Body of pancreas (tissue), 4 donors: ENCODE measurements at regions not wholly inside any gene's neighbourhood (a gene's known extent, or its start where the extent isn't known, plus 50 kb on each side); places are given as distances from the start of the nearest gene placed in this dataset.
"Not testable (repeated sequence)": the region's sequence is repeated elsewhere in the genome, so short reads cannot be mapped to it uniquely, and the experiment has no call there.

Source experiments
- ATAC-seq: fragments of 150-250 bp; one replicate; pipeline ENCODE4 v1.9.1; 2016
- DNase-seq, 4 donors: peaks; one replicate each; pipeline ENCODE4 v3.0.0-alpha.2; 2019
- H3K27ac ChIP-seq, 4 donors: fragments of 200-600 bp; sonication (generic); 1 replicate in 3 of 4; 2 replicates in 1 of 4; pipeline versions ENCODE4 v1.5.1 to v1.6.1; 2016 to 2019; ENCODE audit warnings: mild to moderate bottlenecking in 1 of 4, mixed read lengths in 1 of 4, moderate library complexity in 1 of 4
- H3K27me3 ChIP-seq, 2 donors: fragments of 200-600 bp; sonication (generic); one replicate each; pipeline ENCODE4 v1.6.0; 2016; ENCODE audit warnings: mild to moderate bottlenecking in 1 of 2
- H3K36me3 ChIP-seq, 2 donors: fragments of 200-600 bp; sonication (generic); replicated peaks in 1 of 2; 2 replicates each; pipeline ENCODE4 v1.5.1; 2016; ENCODE audit warnings: low read depth in 2 of 2; ENCODE audit not compliant: insufficient read depth in 1 of 2
- H3K4me1 ChIP-seq: fragments of 200-600 bp; sonication (generic); one replicate; pipeline ENCODE4 v1.6.0; 2016
- H3K4me3 ChIP-seq, 2 donors: fragments of 200-600 bp; sonication (generic); 1 replicate in 1 of 2; 2 replicates in 1 of 2; pipeline ENCODE4 v1.5.1; 2016 to 2019
- H3K9me3 ChIP-seq, 3 donors: fragments of 200-600 bp; sonication (generic); 1 replicate in 2 of 3; 2 replicates in 1 of 3; pipeline ENCODE4 v1.5.1; 2016
- CTCF ChIP-seq, 7 experiments: fragments of 450-650 bp in 4 of 7; fragments of 200-600 bp in 3 of 7; sonication (generic) in 3 of 7; IDR thresholded peaks; one replicate each; pipeline ENCODE4 v1.5.1; 2016 to 2019; ENCODE audit warnings: antibody characterized with exemption in 7 of 7
- POLR2A ChIP-seq, 3 donors: fragments of 450-650 bp; IDR thresholded peaks; one replicate each; pipeline ENCODE4 v1.6.1; 2016; ENCODE audit warnings: antibody characterized with exemption in 3 of 3, mild to moderate bottlenecking in 2 of 3
- WGBS, 2 donors: methylation state at CpG; one replicate each; pipeline ENCODE4 v1.1.5; 2017; 5-methylcytosine and 5-hydroxymethylcytosine counted together
- intact Hi-C: fragments of 100-400 bp; cut with DNase I; formaldehyde crosslinking; loops from one replicate; pipeline ENCODE4 v1.15.1; 2023

GRCh38 chr5:154644745-154645411 lies 110.3 kb upstream of the LARP1 start:
- DNase-seq (no peak), ATAC-seq (no peak)
- Histone ChIP-seq H3K36me3 (no peaks in the 10 kb centered on the region), H3K4me1 (peaks cover 38% of the 10 kb centered on the region), H3K9me3 (no peaks in the 10 kb centered on the region), H3K27ac (no peak overlapping the region), H3K27me3 (no peaks in the 10 kb centered on the region), H3K4me3 (no peak overlapping the region)
- no peak for TF ChIP-seq POLR2A (IDR thresholded peaks at IDR 0.05)
- no peak for TF ChIP-seq CTCF (IDR thresholded peaks at IDR 0.05)
- WGBS, 2 donors, result 83 to 90% methylated on average over 5 of the region's 5 CpGs
- intact Hi-C loops, result no loop called here

GRCh38 chr5:154642499-154643245 lies 112.5 kb upstream of the LARP1 start:
- H3K27me3 ChIP-seq, result no peaks in the 10 kb centered on the region
- H3K4me1 ChIP-seq, result peaks cover 17% of the 10 kb centered on the region
- no peaks in the 10 kb centered on the region for H3K36me3 ChIP-seq
- H3K27ac ChIP-seq, result no peak overlapping the region
- 25 to 41% methylated on average over 12 of the region's 12 CpGs for WGBS, 2 donors
- DNase-seq, result peak; percentile 40 to 57 (median 50)
- H3K4me3 ChIP-seq, result no peak overlapping the region
- intact Hi-C loops, result no loop called here
- peak; percentile 43 for ATAC-seq
- peak; percentile 49 to 89 (median 73) for TF ChIP-seq CTCF (IDR thresholded peaks at IDR 0.05)
- no peak for TF ChIP-seq POLR2A (IDR thresholded peaks at IDR 0.05)
- H3K9me3 ChIP-seq, result no peaks in the 10 kb centered on the region

- ATAC-seq, H3K36me3 ChIP-seq, H3K9me3 ChIP-seq, H3K4me3 ChIP-seq, intact Hi-C loops, H3K27ac ChIP-seq, H3K4me1 ChIP-seq, H3K27me3 ChIP-seq: not testable (repeated sequence)
- TF ChIP-seq CTCF (IDR thresholded peaks at IDR 0.05), result peak in 6 of 7 experiments; percentile 14 to 56 (median 40)
- peak in 2 of 4 donors; percentile 19 to 28 for DNase-seq
- WGBS, 2 donors, result 54 to 59% methylated on average over 4 of the region's 4 CpGs
These were observed 114.9 kb upstream of the LARP1 start for GRCh38 chr5:154640213-154640831.

GRCh38 chr5:154636786-154637185 lies 118.4 kb upstream of the LARP1 start:
- H3K27me3 ChIP-seq, H3K27ac ChIP-seq, intact Hi-C loops, H3K9me3 ChIP-seq, ATAC-seq, DNase-seq, H3K4me1 ChIP-seq, H3K36me3 ChIP-seq, H3K4me3 ChIP-seq: not testable (repeated sequence)
- 90 to 92% methylated on average over 7 of the region's 7 CpGs for WGBS, 2 donors

GRCh38 chr5:154636271-154636670 lies 118.9 kb upstream of the LARP1 start:
- ATAC-seq, H3K4me3 ChIP-seq, intact Hi-C loops, DNase-seq, H3K27me3 ChIP-seq, H3K4me1 ChIP-seq, H3K9me3 ChIP-seq, H3K27ac ChIP-seq, H3K36me3 ChIP-seq: not testable (repeated sequence)
- WGBS, 2 donors, result 75 to 82% methylated on average over 12 of the region's 12 CpGs

- H3K27ac ChIP-seq, H3K27me3 ChIP-seq, H3K9me3 ChIP-seq, H3K36me3 ChIP-seq, H3K4me1 ChIP-seq, H3K4me3 ChIP-seq, DNase-seq, intact Hi-C loops, ATAC-seq: not testable (repeated sequence)
- WGBS, 2 donors, result 83 to 86% methylated on average over 4 of the region's 4 CpGs
These were observed 121.4 kb upstream of the LARP1 start for GRCh38 chr5:154633744-154634143.
